ENCODE measurements at regions not wholly inside any gene's neighbourhood (a gene's known extent, or its start where the extent isn't known, plus 50 kb on each side); places are given as distances from the start of the nearest gene placed in this dataset.

GRCh38 chr2:16290311-16291020 is 350.1 kb downstream of the MYCN start:
- TF ChIP-seq EP300 (IDR thresholded peaks at IDR 0.05): no peak
- TF ChIP-seq POLR2AphosphoS5 (IDR thresholded peaks at IDR 0.05): no peak
- TF ChIP-seq, protein P1, sequence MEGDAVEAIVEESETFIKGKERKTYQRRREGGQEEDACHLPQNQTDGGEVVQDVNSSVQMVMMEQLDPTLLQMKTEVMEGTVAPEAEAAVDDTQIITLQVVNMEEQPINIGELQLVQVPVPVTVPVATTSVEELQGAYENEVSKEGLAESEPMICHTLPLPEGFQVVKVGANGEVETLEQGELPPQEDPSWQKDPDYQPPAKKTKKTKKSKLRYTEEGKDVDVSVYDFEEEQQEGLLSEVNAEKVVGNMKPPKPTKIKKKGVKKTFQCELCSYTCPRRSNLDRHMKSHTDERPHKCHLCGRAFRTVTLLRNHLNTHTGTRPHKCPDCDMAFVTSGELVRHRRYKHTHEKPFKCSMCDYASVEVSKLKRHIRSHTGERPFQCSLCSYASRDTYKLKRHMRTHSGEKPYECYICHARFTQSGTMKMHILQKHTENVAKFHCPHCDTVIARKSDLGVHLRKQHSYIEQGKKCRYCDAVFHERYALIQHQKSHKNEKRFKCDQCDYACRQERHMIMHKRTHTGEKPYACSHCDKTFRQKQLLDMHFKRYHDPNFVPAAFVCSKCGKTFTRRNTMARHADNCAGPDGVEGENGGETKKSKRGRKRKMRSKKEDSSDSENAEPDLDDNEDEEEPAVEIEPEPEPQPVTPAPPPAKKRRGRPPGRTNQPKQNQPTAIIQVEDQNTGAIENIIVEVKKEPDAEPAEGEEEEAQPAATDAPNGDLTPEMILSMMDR (IDR thresholded peaks at IDR 0.05): no peak
- no peak for TF ChIP-seq POLR2A (IDR thresholded peaks at IDR 0.05)
